Colon (tissue), 2 donors: ENCODE measurements at regions not wholly inside any gene's neighbourhood (a gene's known extent, or its start where the extent isn't known, plus 50 kb on each side); places are given as distances from the start of the nearest gene placed in this dataset.
"Not testable (repeated sequence)": the region's sequence is repeated elsewhere in the genome, so short reads cannot be mapped to it uniquely, and the experiment has no call there.

ENCODE experiments used
- FAIRE-seq: peaks from 2 replicates; lab custom pipeline; 2012; peaks lifted over from hg19 to GRCh38; lab: Jason Lieb, UNC
- donor health status: control.
- donor health status: control.

DNA sequence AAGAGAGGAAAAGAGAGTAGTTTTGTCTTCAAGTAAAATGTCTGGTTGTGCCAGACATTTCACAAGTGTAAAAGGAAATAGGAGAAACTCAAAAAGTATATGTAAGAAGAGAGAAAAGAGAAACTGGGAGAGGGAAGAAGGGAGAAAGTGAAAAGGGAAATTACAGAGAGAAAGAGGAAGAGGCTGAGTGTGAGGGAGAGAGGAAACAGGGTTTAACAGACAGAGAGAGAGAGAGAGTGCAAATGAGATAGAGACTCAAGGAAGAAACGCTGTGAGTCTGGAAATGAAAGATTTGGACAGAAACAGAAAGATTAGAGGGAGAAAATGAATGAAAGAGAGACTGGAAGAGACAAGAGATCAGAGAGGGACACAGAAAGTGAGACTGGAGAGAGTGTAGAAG is 806.2 kb downstream of the PLA2G4A start:
- FAIRE-seq = no peak

DNA sequence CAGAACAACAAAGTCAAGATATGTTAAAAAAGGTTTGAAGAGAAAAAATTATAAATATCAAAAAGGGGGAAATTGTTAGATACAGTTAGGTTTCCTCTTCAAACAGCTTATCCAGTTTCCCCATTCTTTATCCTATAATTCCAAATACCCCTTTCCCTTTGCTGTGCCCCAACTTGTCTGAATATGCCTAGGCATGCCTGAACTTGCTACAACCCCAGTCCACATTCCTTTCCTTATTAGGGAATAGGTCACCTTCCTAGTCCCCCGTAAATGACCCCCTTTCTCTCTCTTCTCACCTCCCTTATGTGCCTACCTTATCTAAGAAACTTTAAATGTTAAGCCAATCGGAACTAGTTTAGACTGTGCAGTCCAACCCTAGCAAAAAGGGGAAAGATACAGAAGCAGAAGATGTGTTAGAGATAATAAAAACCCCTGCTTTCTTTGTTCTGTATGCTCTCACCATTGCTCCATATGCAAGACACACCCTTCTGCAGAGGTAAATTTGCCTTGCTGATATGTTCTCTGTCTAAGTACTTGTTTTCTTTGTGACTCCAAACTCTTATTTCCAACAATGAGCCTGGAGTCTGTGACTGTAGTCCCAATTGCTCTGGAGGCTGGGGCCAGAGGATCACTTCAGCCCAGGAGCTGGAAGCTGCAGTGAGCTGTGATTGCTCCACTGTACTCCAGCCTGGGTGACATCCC is 810.1 kb downstream of the PLA2G4A start:
- no peak for FAIRE-seq

DNA sequence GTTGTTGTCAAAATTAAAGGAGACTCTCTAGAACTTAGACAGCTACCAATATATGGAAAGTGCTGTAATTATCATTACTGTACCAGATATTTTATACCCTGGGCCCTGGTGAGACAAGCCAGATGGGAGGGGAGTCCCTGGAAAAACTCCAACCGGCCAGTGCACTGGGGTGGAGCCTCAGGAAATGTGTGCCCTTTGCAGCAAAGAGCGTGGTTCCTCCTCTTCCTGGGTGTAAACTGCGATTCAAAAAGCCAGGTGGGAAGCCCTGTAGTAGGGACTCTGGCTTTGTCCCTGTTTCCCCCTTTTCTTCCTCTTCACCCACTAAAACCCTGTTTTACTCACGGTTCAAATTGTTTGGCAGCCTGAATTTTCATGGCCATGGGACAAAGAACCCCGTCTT is 812.3 kb downstream of the PLA2G4A start:
- FAIRE-seq = no peak

DNA sequence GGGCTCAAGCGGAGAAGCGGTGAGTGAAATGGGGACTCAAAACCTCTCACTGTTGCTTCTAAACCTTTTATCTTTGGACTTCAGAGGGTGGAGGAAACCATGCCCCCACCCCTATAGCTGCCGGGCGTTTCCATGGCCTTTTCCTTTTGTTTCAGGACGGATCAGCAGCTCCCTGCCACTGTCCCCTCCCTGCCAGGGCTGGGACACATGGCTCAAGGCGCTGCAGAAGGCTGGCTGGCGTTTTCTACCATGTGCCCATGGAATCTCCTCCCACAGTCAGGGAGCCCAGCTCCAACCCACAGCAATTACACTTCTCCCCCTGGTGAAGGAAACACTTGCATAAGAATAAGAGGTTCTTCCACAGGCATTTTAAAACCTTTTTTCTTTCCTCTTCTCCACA is 812.7 kb downstream of the PLA2G4A start:
- no peak for FAIRE-seq

DNA sequence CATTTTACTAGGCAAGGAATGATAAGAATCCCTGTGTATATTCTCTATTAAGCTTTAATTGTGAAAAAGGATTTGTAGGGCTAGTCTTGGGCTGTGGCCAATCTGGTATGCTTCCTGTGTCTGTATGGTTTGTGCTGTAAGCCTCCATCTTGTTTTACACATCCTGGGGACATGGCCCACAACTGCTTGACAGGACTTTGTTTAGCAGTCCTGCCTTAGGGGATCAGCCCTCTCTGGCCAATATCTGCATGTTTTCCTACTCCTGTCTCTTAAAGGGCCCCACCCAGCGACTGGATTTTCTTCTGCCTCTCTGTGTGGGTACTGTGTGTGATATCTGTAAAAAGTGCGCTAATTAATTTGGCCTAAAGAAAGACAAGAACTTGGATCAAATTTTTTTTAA is 813.2 kb downstream of the PLA2G4A start:
- FAIRE-seq = no peak

DNA sequence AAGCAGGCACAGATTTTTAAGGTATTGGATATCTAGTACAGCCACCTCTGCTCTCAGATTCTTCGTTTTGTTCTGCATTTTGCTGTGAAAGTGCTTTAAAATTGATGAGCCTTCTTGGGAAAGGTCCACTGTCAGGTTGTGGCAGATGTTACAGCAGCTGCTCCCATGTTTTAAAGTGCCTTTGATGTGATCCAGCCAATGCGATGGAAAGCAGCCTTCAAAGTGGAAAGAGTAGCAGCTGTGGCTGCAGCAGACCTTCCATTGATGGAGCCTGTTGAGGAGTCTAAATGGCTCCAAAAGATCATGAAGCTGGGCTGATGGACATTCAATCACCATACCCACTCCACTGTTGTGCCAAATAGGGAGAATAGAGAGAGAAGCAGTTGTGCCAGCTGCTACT is 816.9 kb downstream of the PLA2G4A start:
- FAIRE-seq = no peak

DNA sequence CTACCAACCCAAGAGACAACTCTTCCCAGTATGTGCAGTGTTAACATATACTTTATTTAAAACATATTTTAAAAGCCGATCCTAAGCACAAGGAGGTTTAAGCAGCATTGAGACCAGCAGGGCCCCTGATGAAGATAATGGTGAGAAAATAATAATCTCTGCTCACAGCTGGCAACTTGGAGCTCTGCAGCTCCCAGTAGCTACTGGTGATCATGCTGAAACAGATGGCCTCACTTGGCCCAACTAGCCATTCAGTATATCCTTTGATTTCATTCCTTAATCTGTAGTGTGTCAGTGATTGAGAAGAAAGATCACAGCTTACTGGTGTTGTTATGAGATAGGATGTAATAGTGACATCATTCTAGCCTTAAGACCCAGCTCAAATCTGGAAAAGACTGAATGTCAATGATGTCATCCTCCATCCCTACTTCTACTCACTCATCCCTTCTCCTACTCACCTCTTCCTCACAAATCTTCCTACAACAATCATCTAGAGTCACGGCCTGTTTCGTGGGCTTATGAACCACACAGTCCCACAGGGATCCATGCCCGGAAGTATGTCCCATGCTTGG is 817.9 kb downstream of the PLA2G4A start:
- FAIRE-seq = no peak

DNA sequence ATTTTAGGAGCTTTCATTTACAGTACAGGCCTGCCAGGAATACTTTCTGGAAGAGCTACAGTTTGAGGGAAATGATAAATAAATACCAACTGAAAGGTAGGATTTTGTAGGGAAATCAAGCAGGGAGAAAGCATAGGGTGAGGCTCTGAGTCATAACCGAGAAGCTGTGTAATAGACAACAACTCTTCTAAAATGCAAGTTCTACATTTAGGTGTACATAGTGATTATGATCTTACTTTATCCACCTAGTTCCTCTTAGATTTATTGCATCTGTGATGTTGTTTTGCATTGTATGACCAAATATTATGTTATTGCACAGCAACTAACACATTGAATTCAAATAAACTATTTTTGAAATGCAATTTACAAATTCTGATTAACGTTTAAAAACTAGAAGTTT is 819.3 kb downstream of the PLA2G4A start:
- no peak for FAIRE-seq

DNA sequence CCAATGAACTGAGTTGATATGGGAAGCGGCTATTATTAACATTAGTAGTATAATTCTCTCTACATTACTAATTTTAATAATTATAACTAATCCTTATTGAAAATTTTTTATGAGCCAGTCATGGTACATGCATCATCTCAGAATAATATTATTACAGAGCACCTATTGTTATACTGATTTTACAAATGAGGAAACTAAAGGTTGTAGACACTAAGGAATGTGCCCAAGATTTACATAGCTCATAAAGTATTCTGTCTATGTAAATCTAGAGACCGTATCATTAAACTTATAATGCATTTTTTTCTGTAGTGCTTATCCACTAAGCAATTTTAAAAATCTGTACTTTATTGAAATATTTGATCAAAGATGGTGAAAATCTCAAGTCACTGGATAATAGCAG is 825.9 kb downstream of the PLA2G4A start:
- FAIRE-seq = no peak

DNA sequence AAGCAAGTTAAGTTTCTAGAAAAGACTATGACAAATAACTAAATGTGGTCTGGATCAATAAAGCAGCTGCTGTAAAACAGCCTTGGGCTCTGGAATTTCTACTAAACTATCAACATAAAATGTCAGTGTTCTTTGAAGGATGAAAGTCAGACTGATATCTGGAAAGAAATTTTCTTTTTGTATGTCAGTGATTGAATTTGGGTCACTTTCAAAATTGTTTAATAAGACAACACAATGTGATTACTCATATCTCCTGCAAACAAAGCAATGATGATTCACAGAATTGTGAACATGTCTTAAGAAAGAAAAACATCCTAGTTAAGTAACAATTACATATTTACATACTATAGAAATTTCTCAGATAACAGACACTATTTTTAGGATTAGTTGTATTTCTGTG is 826.4 kb downstream of the PLA2G4A start:
- no peak for FAIRE-seq

DNA sequence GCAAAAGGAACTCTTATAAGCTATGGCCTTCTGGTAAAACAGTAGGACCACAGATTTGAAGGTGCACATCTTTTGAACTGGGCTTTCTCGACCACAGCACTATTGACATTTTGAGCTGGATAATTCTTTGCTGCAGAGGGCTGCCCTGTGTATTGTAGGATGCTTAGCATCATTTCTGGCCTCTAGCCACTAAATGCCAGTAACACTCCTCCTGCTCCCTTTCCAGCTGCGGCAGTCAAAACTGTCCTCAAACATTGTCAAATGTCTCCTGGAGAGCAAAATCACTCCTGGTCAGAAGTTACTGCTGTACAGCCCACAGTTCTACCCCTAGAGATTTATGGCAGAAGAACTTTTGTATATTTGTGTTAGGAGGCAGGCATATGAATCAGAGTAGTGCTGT is 836.7 kb downstream of the PLA2G4A start:
- no peak for FAIRE-seq

DNA sequence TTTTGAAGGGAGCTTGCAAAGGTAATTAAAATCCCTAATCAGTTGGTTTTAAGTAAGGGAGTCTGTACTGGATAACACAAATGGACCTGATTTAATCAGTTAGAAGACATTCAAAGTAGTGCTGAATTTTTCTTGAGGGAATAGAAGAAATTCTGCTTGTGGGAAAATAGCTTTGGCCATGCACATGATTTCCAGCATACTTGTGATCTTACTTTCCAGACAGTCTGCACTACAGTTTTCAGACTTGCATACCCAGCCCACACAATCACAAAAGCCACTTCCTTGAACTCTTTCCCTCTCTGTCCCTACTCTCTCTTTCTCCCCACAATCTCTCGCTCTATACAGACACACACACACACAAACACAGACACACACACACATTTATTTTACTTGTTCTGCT is 852.1 kb downstream of the PLA2G4A start:
- FAIRE-seq = no peak

DNA sequence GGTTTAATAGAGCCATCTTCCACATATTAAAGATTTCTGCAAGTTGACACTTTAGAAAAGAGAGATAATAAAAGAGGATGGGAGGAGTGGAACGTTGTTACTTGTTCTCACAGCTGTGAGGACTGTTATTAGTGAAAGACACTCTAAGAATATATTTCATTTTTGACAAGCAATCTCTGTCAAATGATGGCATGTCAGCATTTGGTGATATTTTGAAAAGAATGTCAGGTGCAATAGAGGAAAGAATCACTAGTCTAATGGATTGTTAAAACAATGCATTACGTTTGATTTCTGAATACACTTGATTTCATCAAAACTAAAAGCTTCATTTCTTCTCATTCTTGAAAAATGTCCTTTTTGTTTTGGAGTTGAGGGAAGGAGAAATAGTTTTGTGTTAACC is 853.4 kb downstream of the PLA2G4A start:
- no peak for FAIRE-seq

DNA sequence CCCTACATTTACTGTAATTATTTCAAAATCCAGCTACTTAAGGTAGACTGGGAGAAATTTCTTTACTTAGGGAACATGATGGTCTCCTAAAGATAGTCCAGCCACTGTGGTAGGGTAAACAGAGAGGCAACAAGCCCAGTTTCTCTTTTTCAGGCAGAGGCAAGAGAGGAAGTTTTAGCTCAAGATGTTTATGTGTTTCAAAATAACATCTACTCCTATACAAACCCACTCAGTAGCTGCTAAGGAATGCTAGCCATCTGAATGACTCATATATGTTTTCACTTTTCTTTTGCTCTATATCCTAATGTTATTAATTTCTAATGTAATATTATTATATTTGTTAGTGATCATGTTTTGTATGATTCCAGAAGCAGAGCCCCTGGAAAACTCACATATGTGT is 856.6 kb downstream of the PLA2G4A start:
- no peak for FAIRE-seq

DNA sequence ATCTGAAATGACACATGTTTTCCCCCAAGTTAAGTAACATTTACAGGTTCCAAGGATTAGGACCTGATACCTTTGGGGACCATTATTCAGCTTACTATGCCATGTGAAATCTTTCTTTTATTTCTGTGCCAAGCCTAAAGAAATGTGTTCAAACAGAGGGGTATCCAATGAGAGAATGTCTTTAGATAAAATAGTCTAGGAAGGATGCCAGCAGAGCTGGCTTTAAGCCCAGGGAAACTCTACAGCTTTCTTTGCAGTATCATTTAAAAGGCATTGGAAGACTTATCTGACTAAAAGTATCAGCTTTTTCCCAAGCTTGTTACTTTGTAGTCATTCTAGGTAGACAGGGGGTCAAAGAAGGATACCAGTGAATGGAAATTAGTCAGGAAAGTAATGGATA is 860.4 kb downstream of the PLA2G4A start:
- no peak for FAIRE-seq

DNA sequence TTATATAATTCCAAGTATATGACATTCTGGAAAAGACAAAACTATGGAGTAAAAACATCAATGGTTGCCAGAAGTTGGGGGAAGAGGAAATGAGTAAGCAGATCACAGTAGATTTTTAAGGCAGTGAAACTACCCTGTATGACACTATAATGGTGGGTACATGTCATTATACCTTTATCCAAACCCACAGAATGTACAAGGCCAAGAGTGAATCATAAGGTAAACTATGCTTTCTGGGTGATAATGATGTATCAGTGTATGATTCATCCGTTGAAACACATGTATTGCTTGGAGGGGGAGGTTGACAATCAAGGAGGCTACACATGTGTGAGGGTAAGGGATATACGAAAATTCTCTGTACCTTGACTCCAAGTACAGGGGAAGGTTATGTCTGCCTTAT is 862.7 kb downstream of the PLA2G4A start:
- no peak for FAIRE-seq

DNA sequence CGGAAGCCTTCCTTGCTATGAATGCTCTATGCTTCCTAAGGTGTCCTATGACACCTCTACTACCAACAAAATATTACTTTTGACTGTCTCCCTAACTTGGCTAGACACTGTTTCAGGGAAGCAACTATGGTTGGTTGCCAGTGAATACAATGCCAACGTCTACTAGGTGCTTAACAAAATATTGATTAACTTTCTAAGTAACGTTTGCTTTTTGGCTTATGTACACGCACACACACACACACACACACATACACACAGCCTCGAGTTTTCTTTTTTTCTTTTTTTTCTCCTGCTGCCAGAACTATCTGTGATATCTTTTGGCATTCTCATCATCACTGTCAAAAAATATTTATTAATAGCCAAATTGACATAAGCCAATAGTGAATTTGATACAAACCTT is 864.0 kb downstream of the PLA2G4A start:
- no peak for FAIRE-seq

DNA sequence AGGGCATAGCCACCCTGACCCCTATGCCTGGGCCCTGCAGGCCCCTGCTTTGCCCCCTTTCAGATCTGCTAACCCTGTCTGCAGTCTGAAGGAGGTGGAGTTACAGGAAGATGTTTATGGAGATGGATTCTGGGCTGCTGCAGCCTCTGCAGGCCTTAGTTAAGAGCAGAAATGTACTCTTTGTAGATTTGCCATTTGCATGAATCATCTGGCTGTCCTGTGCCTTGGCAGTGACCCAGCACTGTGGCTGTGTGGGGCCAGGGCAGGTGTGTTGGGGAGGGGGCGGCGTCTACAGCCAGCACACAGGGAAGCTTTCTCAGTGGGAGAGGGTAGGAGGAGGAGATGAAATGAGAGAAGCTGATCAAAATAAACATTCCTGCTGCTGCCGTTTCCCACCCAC is 867.3 kb downstream of the PLA2G4A start:
- FAIRE-seq = no peak

DNA sequence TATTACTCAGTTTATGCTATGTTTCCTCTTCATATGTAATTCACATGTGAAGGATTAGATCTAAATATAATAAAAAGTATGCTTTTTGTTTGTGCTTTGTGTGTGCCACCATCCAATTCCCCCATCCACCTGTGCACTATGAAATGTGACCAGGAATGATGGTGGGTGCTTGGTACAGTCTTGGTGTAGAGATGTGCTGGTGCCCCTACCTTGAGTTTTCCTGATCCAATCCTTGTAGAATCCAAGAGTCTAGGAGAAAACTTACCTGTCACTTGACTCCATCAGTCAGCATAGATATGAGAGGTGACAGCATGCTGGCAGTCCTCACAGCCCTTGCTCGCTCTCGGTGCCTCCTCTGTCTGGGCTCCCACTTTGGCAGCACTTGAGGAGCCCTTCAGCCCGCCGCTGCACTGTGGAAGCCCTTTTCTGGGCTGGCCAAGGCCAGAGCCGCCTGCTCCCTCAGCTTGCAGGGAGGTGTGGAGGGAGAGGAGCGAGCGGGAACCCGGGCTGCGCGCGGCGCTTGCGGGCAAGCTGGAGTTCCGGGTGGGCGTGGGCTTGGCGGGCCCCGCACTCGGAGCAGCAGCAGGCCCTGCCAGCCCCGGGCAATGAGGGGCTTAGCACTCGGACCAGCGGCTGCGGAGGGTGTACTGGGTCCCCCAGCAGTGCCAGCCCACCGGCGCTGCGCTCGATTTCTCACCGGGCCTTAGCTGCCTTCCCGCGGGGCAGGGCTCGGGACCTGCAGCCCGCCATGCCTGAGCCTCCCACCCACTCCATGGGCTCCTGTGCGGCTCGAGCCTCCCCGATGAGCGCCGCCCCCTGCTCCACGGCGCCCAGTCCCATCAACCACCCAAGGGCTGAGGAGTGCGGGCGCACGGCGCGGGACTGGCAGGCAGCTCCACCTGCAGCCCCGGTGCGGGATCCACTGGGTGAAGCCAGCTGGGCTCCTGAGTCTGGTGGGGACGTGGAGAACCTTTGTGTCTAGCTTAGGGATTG is 874.7 kb downstream of the PLA2G4A start:
- not testable (repeated sequence) for FAIRE-seq

DNA sequence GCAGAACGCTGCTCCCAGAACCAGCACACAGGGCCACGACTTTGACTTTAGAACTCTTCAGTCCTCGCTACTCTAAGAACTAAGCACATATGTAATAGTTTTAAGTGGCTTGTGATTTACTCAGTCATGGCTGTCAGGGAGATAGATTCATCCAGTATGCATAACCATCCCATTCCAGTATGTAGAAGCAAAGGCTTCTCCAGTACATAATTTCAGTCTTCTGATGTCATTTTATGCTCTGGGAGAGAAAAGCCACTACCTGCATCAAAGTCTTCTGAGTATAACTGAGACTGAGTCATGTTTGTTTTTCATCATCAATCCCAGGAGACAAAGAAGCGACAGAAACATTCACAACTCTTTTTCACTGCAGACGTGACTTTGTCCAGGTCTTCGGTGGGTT is 885.7 kb downstream of the PLA2G4A start:
- FAIRE-seq = no peak

DNA sequence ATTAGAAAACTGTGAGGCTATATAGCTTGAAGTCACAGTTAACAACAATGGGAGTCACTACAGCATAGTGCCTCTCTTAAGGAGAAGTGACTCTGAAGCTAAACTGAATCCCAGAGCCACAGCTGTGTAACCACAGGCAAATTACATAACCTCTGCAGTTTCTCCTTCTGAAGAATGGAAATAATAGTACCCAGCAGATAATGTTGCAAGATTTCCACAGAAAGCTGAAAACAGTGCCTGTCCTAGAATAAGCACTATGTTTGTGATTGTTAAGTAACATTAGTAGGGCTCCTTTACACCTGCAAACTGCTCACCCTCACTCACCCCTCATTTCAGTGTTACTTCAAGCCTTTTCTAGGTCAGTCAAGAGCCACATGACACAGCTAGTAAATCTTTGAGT is 886.7 kb downstream of the PLA2G4A start:
- FAIRE-seq = no peak

DNA sequence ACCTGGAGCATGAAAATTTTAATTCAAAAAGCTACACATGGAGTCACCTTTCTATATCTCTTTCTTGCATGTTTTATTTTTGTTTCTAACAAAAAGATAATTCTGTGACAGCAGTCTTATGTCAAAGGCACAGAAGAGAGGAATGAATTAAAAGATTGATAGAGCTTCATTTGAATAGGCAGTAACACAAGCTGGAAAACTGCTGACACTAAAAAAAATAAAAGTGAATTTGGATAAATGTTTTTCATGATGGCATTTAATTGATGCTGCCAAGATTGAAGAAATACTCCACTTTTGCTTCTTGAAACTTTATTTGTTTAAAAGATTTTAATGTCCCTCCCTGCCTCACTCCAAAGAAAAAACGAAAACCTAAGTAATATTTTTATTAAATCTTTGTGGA is 887.4 kb downstream of the PLA2G4A start:
- no peak for FAIRE-seq

DNA sequence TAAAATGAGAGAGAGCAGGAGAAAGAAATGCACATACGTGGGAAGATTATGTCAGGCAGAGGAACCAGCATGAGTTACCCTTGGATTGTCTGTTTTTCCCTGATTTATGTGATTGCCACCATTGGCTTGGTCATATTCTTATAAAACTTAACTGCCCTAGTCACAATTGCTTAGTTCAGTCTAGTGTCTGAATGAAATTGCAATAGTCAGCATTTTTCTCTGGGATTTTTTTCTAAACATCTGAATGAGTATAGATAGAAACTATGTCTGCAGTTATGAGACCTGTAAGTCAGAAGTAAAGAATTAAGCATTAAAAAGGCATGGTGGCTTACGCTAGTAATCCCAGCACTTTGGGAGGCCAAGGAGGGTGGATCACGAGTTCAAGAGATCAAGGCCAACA is 889.8 kb downstream of the PLA2G4A start:
- FAIRE-seq = no peak
